T47D (cell line): ENCODE measurements at regions not wholly inside any gene's neighbourhood (a gene's known extent, or its start where the extent isn't known, plus 50 kb on each side); places are given as distances from the start of the nearest gene placed in this dataset.

Experiments
- DNase-seq, 2 experiments: peaks; one replicate each; pipeline versions ENCODE4 v3.0.0 to v3.0.0-alpha.2; 2011 to 2012; ENCODE audit warnings: low read depth in 1 of 2, low spot score in 1 of 2
- JUND ChIP-seq: IDR thresholded peaks from 2 replicates; pipeline ENCODE4 v1.6.1; 2012; ENCODE audit warnings: low read depth
- in situ Hi-C: cut with HindIII; loops from 2 replicates; pipeline ENCODE4 v1.10.0; 2016; ENCODE audit warnings: low sequenced_read_pairs, low pct_unique_long_range_greater_than_20kb

- in situ Hi-C loops, result no loop called here
- no peak for TF ChIP-seq JUND
- DNase-seq, result no peak
These were observed 183.5 kb upstream of the HS6ST1 start for GRCh38 chr2:128502200-128502599.

DNA sequence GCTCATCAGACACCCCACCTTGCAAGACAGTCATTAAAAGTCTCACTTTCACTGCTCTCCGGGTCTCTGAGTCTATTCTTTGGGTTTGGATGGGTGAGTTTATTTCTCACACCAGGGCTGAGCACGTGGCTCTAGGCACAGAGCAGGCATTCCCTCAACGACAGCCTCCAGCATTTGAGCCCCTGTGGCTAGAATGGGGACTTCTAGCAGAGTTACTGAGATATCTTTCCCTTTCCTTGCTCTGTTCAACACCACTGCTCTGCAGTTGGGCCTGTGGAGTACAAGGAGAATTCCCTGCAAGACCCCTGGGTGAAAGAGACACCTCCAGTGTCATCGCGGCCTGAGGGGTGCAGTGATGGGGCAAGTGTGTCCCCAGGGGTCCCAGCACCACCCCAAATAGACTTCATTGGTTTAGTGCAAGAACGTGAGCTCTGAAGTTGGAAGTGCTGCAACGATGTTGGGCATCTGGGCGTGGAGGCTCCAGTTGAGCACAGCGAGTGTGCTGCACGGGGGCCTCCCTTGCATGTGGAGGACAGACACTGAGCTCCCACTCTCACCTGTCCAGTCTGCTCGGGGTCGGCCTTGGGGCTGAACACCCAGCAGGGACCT, 184.1 kb upstream of the HS6ST1 start:
- DNase-seq, result no peak
- no peak for TF ChIP-seq JUND
- in situ Hi-C loops, result no loop called here

- no peak for TF ChIP-seq JUND
- in situ Hi-C loops, result no loop called here
- no peak for DNase-seq
These were observed 185.0 kb upstream of the HS6ST1 start for GRCh38 chr2:128503399-128504245.

DNA sequence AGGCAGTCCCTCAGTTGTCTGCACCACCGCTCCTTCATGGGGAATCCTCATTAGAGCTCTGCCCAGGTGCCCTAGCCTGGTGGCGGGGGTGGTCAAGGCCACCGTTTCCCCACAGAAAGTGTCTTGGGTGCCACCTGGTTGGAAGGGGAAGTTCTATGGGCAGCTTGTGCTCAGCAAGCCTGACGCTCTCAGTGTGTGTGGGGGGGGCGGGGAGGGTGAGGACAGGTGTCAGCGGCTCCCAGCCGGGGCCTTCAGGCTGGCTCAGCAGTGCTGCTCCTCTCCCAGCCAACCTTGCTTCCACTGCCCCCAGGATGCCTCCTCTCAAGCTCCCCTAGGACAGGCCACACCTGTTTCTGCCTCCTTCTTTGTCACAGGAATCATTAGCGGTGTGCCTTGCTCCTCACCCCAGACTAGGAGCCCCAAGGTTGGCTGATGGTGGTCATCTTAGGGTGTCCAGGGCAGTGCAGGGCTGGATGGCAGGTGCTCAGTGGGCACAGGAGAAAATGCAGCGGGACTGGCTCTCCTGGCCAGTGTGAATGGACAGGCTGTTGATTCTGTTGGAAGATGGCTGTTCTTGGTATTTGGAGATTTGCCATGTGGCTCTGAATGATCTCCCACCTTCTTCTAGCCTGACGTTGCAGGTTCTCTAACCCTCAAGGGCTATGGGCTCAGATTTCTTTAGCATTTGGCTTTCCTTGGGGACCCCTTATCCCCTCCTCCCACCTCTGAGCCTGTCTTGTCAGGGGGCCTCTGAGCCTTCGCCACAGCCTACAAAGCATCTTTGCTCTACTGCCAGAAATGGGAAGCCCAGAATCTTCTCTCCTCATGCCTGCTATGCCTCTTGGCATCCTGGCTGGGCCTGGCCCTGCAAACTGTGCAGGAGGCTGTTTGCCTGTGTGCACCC, 185.8 kb upstream of the HS6ST1 start:
- TF ChIP-seq JUND, result no peak
- in situ Hi-C loops, result no loop called here
- DNase-seq, result no peak

DNA sequence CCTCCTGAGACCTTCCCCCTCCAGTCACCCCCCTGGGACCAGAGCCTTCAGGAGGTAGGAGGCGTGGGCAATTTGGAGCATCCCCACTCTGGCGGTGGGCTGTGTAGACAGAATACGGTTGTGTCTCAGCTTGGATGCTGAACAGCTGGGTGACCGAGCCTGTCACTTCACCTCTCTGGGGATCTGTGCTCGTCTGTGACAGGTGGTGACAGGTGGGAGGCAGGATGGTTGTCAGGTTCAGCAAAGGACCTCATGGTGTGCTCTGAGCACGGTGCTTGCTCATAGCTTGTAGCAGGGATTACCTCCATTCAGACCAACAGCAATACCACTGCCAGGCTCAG, 186.5 kb upstream of the HS6ST1 start:
- in situ Hi-C loops, result no loop called here
- TF ChIP-seq JUND, result no peak
- DNase-seq, result no peak

GRCh38 chr2:128505575-128506526, 187.2 kb upstream of the HS6ST1 start:
- in situ Hi-C loops, result no loop called here
- TF ChIP-seq JUND, result no peak

GRCh38 chr2:128506534-128506933, 187.9 kb upstream of the HS6ST1 start:
- DNase-seq, result no peak
- TF ChIP-seq JUND, result no peak
- in situ Hi-C loops, result no loop called here

More at GRCh38 chr2:128505575-128506526, 187.2 kb upstream of the HS6ST1 start:
- no peak for DNase-seq

DNA sequence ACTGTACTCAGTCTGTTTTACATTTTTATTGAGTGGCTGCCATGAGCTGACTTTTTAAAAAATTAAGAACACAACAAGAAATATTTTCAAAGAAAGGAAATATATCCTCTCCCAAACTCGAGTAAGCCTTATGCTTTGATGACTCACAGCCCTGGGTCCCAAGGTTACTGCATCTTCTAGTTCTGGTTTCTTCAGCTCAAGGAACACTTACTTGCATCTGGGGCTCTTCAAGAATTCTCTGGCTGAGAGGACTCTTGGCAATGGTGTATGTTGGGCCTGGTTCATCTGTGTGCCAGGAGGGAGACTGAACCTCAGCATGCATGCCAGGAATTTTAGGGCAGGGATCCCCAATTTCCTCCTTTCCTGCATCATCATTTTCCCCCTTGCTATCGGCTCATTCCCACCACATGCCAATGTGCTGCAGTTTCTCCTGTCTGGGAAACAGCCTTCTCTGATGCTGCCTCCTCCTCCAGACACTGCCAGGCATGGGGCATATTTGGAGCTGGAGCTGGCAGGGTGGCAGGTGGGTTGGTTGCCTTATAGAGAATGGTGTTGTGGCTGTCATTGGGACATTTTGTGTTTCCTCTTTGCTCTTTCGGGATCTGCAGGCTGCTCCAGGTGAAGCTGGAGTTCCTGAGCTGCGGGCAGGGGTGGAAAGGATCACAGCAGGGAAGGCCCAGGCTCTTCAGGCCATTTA, 192.2 kb upstream of the HS6ST1 start:
- DNase-seq, result no peak
- in situ Hi-C loops, result no loop called here

GRCh38 chr2:128511731-128512378, 193.2 kb upstream of the HS6ST1 start:
- no peak for DNase-seq
- in situ Hi-C loops, result no loop called here

More for the DNA sequence above, 192.2 kb upstream of the HS6ST1 start:
- no peak for TF ChIP-seq JUND

GRCh38 chr2:128512379-128513115, 193.9 kb upstream of the HS6ST1 start:
- no peak for DNase-seq
- TF ChIP-seq JUND, result no peak
- in situ Hi-C loops, result no loop called here

More at GRCh38 chr2:128511731-128512378, 193.2 kb upstream of the HS6ST1 start:
- no peak for TF ChIP-seq JUND
